Fibroblast of the aortic adventitia (primary cell): ENCODE measurements at regions not wholly inside any gene's neighbourhood (a gene's known extent, or its start where the extent isn't known, plus 50 kb on each side); places are given as distances from the start of the nearest gene placed in this dataset.

Experiments used
- DNase-seq: peaks from one replicate; pipeline ENCODE4 v3.0.0-alpha.2; 2010; ENCODE audit warnings: low read depth
- H3K4me3 ChIP-seq: 2 replicates; pipeline ENCODE4 v1.5.1; 2011; ENCODE audit warnings: low read depth, mild to moderate bottlenecking, control low read depth, low read length, moderate library complexity
- CTCF ChIP-seq: IDR thresholded peaks from 2 replicates; pipeline ENCODE4 v1.5.1; 2011; ENCODE audit warnings: mild to moderate bottlenecking, low read length, control low read depth, inconsistent platforms; ENCODE audit not compliant: insufficient read depth

GRCh38 chr10:106082865-106083264 is 1081.6 kb downstream of the SORCS1 start:
- no peak overlapping the region for H3K4me3 ChIP-seq
- peak; percentile 29 for DNase-seq
- TF ChIP-seq CTCF, result no peak

DNA sequence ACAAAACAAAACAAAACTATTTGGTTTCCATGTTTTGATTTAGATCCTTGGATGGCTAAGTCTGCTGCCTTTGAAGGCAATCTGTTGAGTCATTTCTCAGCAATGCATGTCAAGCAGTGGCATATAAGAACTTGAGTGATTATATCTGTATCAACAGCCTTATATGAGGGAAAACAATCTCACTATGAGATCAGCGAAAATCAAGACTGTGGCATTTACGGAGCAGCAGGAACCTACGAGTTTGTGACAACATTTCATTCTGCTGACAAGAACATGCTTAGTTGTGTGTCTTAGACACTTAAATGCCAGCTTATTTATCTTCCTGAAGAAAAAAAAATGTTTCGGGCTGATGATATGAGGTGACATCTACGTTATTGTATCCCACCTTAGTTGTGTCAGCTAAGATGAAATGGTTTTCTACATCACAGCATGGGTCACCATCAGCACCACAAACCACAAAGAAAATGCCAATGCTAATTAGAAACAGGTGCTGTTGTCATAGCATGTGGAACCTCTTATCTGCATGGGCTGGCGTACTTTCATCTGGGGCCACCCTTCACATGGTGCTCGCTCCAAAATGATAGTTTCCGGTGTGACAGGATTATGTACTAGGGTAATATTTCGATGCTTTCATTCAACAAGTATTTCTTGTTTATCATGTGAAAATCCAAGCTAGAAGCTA is 1085.5 kb downstream of the SORCS1 start:
- H3K4me3 ChIP-seq, result no peak overlapping the region
- TF ChIP-seq CTCF, result no peak
- peak; percentile 8 for DNase-seq

GRCh38 chr10:106076496-106076895 is 1088.0 kb downstream of the SORCS1 start:
- no peak for TF ChIP-seq CTCF
- H3K4me3 ChIP-seq, result no peak overlapping the region
- no peak for DNase-seq

DNA sequence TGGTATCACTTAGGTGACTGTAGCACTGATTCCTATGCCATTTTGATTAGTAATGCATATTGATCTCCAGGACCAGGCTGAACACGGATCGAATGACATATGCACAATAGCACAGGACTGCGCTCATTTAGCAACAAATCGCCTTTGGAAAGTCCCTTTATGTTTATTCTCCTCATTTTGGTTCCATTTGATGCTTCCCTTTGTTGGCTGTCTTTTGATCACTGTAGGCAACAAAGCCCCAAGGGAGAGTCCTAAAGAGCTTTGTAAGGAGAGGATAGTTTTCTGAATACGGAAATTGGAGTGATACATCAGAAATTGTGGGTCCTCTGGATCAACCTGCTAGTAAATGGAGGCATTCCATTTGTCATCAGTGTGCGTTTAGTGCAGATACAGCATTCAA is 1111.4 kb downstream of the SORCS1 start:
- DNase-seq, result no peak
- TF ChIP-seq CTCF, result no peak
- no peak overlapping the region for H3K4me3 ChIP-seq

- H3K4me3 ChIP-seq, result no peak overlapping the region
- TF ChIP-seq CTCF, result no peak
- no peak for DNase-seq
These were observed 1120.0 kb downstream of the SORCS1 start for GRCh38 chr10:106044503-106044902.

- no peak overlapping the region for H3K4me3 ChIP-seq
- no peak for TF ChIP-seq CTCF
- DNase-seq, result peak; percentile 25
These were observed 1120.6 kb downstream of the SORCS1 start for GRCh38 chr10:106043863-106044262.

- H3K4me3 ChIP-seq, result no peak overlapping the region
- TF ChIP-seq CTCF, result no peak
- no peak for DNase-seq
These were observed 1126.3 kb downstream of the SORCS1 start for GRCh38 chr10:106038246-106038645.
